GM18517 (cell line): ENCODE measurements at regions not wholly inside any gene's neighbourhood (a gene's known extent, or its start where the extent isn't known, plus 50 kb on each side); places are given as distances from the start of the nearest gene placed in this dataset.
"Not testable (repeated sequence)": the region's sequence is repeated elsewhere in the genome, so short reads cannot be mapped to it uniquely, and the experiment has no call there.

Experiments used
- ATAC-seq: cut with Tn5 transposase; IDR thresholded peaks from one replicate; pipeline ENCODE4 v1.9.1; 2021; ENCODE audit warnings: mild to moderate bottlenecking, moderate library complexity; ENCODE audit not compliant: unreplicated experiment

DNA sequence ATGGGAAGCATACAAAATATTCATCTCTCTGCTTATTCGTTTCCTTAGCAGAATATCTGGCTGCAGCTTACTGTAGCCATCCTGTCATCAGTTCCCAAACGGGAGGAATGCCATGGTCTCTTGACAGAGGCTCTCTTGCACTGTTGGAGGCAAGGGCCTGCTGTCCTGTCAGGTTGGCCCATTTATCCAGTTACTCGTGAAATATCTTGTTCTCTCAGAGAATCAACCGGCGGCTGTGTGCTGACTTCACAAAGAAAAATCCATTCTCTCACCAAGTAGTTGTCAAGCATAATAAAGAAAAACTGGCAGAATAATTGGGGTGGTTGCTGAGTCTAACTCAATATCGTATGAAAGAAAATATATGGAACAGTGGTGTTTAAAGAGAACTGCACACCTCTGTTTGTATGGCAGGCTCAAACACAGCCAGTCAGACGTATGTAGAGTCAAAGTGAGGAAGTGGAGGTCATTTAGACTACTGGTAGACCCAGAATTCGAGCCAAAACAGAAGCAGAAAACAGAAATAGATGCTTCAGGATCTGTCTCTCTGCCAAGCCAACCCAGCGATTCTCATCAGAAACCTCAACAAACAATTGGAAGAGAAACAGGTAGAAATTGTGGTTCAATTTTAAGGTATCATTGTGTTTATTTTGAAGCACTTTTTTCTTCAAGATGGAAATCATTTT, 349.2 kb upstream of the PRKCQ start:
- no peak for ATAC-seq

DNA sequence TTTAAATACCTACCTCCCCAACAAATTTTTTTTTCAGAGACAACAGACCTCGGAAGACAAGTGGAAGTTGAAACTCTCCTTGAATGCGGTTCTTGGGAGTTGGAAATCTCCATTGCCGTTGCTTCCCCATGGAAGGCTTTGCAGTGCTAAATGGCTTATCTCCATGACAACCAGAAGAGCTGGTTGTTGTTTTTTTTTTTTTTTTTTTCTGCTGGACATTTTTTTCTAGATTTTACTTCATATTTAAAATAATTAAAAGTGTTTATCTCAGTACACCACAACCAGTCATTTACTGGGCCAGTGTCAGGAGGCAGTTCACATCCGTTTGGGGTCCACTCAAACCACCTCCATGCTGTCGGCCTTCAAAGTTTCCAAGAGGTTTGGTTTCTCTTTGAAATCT, 348.5 kb upstream of the PRKCQ start:
- no peak for ATAC-seq

DNA sequence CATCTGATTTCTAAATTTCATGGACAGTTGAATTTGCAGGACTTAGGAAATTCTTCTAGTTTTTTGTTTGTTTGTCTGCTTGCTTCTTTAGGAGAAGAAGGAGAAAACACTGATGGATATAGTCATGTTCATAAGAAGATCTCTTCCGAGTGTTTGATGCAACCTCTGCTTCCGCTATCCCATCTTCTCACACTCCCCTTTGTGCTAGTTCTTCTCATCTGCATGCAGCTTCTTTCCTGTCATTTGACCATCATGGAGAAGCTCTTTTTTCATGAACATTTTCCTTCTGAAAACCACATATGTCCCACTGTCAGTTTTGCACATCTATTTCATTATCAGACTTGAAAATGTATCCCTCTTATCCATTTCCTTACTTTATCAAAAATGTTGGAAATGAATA, 346.9 kb upstream of the PRKCQ start:
- no peak for ATAC-seq

DNA sequence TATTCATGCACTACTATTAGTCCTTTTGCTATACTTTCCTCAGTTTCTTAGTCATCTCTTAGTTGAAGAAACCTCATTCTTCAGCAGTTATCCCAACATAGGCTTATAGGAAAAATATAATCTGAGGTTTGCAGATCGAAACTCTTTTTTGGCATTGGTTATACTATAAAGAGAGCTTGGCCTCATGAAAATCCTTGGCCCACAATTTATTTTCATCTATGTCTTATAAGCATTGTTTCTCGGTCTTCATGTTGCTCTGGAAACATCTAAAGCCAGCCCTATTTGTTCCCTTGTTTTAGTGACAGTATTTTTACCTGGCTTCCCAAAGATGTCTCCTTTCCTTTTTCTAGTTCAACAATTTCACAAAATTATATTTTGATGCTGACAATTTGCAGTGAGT, 345.1 kb upstream of the PRKCQ start:
- ATAC-seq: no peak

DNA sequence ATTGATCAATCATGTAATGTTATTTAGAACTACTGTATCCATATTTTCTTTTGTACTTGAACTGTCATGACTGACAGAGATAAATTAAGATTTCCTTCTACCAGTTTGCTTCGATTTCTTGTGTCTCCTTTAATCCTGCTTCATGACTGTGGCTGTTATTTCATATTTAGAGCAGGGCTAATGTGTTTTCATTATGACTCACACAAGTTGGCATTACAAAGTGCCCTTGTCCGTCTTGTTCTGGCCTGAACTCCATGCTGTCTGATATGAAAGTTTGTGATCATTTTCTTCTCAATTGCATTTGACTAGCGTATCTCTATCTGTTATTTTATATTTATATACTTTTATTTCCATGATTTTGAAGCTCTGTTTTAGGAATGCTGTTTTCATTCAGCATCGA, 344.1 kb upstream of the PRKCQ start:
- ATAC-seq: no peak

DNA sequence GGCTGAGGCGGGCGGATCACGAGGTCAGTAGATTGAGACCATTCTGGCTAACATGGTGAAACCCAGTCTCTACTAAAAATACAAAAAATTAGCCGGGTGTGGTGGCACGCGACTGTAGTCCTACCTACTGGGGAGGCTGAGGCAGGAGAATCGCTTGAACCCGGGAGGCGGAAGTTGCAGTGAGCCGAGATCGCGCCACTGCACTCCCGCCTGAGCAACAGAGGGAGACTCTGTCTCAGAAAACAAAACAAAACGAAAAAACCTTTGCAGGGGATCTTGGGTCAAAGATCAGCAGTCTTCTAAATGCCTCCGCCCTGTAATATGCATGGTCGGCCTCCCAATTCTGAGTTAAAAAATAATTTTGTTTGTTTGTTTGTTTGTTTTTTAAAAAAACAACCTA, 340.9 kb upstream of the PRKCQ start:
- ATAC-seq: not testable (repeated sequence)

DNA sequence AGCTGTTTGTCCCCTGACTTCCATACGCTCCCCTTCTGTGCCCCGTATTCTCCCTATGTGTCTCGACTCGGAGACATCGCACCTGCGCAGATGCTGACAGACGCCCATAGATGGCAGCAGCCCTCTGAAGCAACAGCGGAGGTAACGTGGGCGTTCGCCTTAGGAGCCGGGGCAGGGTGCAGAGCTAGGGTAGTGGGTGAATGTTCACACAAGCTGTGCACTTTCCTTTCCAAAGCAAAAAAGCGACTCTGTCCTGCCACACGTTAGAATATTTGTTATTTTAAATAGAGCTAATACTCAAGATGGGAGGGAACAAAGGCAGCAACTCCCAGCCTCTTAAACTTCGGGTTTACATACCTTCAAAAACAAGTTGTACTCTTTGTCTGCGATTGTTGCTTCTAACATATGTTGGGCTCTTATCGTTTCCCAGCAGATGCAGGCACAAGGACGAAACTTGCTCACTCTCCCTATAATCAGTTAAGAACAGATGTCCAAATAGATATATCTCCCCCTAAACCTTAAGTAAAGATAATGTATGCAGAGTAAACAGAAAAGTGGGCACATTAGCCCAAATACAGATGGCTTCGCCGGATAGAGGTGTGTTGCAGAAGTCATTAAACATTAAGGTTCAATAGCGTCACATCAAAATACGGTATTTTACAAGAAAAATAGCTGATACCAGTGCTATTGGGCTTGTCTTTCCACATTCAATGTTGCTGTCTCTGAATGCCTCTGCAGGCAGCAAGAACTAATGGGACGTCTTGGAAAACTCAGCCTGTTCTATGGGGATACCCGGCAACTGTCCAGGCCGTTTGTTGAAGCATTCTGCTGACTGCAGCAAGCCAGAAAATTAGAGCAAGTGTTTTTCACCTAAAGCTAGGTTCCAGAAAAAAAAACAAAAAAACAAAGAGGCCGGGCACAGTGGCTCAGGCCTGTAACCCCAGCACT, 340.3 kb upstream of the PRKCQ start:
- ATAC-seq: peak; percentile 90

DNA sequence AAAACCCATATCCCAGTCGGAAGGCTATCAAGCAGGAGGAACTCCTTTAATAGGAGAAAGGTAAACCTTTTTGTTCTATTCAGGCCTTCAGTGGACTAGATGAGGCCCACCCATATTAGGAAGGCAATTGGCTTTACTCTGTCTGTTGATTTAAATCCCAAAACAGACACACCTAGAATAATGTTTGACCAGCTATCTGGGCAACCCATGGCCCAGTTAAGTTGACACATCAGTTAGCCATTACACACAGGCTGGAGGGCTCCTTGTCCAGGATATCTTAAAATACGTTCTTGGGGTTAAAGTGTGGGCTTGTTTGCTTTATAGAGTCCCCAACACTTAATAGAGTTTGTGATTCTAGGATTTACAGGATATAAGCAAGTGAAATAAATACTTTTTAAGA, 339.0 kb upstream of the PRKCQ start:
- ATAC-seq: no peak

DNA sequence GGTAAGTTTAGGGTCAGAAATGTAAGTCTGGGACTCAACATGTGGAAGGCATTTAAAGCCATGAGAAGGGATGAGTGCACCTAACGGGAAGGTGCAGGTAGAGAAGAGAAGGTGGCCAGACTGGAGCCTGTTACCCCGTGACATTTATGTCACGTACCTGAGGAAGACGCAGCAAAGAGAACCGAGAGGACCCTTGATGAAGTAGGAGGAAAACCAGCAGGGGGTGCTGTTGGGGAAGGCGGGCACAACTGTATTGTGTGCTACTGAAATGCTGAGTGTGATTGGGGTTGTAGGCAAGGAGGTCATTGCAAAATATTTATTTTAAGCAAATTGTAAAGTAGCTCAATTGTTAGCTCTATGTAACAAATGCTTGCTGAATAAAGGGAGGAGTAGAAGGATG, 338.2 kb upstream of the PRKCQ start:
- no peak for ATAC-seq

DNA sequence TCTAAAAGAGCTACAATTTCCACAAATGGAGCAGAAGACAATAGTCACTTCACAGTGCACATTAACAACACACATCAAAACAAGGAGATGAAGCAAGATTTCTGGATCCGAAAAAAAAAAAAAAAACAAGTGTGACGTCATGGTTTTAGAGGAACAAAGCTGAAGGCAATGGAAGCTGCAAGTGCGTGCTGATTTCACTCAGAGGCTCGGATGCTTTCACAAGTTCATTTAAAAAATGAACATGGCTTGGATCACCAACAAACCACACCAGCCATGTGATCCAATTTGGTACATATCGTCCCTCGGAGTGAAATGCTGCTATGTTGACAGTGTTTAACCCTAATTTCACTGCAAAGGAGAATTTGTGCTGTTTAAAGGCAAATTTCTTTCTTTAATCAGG, 337.0 kb upstream of the PRKCQ start:
- no peak for ATAC-seq

DNA sequence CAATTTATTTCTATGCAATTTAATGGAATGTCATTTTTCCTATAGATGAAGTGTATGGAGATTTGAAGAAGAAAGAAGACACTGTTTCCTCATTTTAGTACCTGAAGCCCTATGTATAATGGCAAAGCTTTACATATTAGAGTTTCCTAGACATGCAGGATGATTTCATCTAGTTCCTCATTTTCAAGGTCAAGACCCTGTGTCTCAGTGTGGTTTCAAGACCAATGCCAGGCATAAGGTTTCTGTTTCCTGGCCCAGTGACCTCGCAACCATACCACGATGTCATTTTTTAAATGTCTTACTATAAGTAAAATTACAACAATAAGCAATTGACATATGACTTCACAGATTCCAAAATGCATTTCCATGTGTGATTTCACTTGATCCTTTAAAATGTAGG, 336.5 kb upstream of the PRKCQ start:
- peak; percentile 46 for ATAC-seq

DNA sequence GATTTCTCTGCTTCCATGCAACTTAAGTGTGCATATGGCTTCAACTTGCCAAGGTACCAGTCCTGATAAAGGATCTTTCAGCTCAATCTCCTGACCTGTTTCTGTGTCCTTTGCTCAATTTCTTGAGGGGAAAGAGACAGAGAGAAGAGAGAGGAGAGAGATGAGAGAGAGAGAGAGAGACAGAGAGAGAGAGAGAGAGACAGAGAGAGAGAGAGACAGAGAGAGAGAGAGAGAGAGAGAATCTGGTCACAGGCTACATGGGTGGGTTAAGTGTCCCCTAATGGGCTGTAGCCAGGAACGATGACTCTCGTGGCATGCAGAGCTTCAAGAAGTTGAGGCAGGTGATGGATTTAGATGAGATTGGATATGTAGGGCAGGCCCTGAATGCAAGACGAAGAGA, 335.2 kb upstream of the PRKCQ start:
- ATAC-seq: no peak

DNA sequence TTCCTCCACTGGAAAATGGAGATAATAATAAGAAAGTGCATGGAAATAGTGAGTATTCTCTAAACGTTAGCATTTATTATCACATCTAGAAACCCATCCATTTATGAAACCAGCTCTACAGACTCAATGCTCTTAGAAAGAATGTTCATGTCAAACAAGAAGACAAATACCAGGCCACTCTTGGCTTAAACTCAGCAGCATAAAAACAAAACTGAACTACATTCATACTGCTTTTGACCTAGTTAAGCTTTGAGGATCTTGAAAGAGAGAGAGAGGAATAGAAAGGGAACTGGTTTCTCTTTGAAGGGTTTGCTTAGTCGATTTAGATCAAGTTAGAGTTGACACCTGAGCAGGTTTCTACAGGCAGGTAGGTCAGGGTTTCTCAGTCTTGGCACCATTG, 332.9 kb upstream of the PRKCQ start:
- ATAC-seq: no peak

DNA sequence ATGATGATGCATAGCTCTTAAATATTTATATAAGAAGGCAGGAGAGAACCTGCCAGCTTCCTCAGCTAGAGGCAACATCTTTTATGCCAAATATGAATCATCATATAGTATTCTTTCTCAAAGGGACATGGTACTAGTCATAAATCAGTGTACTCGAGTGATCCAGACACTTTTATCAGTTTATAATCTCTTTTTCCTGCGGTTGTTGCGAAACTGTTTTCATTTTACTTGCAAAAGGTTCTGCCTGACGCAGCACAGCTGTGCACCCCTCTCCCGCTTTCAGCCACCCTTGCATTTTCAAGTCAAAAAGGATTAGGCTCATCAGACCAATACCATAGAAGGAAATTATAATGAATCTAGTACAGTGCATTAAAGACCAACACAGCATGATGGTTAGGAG, 332.3 kb upstream of the PRKCQ start:
- ATAC-seq: no peak

DNA sequence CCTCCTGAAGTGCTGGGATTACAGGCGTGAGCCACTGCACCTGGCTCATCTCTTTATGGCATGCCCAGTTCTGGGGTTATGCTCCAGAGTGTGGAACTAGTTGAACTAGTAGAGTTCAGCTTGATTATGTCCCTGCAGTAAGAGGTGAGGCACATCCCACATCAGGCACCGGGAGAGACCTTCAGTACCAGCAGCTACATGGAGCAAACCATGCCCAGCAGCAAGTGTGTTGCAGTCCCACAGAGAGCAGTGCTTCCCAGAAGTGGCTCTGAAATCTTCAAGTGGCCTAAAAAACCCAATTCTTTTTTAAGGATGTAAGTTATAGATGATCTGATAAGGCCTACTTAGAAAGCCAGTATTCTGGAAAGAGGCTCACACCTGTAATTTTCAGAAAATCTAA, 331.9 kb upstream of the PRKCQ start:
- no peak for ATAC-seq

DNA sequence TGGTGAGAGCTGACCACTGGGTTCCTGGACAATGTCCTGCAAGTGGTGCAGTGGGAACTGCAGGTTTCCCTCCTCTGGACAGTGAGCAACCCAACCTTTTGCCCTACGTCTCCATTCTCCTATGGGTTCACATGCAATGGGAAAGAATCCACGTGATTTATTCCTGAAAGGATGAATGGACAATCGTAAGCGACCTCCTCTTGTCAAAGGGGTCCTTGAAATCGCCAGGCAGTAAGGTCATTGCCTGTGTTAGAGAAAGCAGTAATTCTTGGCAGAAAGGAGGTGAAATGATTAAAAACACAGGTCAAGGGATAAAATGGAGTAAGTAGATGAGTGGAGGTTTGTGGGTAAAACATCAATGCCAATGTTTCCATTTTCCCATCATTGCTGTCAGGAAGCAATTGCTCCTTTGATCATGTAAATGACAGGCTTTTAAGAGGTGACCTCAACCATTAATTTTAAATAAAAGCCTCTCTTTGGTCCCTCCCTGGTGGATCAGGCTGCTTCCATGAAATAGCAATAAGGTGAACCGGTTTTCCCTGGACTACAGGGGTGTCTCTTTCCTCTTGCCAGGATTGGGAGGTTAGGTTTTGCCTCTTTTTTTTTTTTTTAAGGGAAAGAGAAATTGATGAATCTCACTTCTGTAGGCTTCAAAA, 330.0 kb upstream of the PRKCQ start:
- ATAC-seq: no peak

DNA sequence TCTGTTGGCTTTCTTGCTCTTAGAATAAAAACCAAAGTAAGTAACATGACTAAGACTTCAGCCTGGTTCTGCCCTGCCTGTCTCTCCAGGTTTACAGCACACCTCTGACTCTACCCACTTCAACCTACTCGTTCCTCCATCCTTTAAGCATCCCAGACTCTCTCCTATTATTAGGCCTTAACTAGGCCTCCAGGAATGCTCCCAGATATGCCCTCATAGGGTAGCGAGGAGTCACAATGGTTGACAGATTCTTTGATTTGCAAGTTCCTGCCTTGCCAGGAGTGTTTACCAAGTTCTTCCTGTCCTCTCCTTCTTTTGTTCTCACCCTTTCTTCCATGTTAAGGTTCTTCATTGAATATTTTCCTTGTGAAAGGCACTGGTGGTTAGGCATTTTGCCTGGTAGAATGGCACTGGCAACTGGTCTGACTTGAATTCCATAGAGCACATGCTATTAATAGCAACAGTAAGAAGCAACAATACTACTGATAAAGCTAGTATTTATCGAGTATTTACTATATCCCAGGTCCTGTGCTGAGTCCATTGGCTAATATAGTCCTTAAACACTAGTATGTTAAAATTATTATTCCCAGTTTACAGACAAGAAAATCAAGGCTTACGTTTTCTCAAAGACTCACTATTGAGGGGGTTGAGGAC, 327.9 kb upstream of the PRKCQ start:
- no peak for ATAC-seq

DNA sequence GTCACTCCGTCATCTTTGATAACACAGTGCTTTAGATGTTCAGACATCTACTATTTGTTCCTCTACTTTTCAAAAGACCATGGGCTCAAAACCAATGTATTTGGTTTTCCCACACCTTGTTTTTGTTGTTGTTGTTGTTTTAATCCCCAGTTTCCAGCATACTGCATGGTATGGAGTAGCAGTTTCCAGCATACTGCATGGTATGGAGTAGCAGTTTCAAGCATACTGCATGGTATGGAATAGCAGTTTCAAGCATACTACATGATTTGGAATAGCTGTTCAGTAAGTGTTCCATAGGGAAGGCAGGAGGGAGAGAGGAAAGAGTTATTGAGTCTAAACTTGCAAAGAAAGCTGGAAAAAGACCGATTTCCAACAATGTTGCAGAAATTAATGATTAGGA, 314.3 kb upstream of the PRKCQ start:
- ATAC-seq: no peak

DNA sequence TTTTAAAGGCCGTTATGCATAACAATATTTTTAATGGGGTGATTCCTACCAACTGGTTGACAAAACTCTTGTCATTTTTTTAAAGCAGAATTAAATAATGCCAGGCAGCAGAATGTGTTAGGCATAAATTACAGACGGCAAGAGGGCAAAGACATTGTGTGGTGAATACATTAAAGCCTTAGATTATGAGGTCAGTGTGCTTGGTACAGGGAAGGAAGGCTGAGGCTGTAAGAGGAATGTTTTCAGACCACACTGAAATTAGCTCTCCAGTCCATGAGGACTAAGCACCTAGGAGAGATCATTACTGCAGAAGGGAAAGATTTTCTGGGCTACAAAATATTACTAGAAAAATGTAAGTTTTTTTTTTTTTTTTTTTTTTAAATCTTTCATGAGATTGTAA, 312.8 kb upstream of the PRKCQ start:
- ATAC-seq: no peak

DNA sequence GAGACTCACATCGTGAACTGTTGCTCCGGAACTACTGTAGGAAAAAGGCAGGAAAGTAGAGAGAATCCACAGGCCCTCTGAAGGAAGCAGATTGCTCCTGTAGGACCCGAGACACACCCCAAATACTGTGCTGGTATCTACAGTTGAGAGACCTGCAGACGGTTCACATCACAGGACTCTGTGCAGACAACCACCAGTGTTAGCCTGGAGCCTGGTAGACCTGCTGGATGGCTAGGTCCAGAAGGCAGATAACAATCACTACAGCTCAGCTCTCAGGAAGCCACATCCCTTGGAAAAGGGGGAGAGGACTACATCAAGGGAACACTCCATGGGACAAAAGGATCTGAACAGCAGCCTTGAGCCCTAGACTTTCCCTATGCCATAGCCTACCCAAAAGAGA, 311.8 kb upstream of the PRKCQ start:
- ATAC-seq: no peak

DNA sequence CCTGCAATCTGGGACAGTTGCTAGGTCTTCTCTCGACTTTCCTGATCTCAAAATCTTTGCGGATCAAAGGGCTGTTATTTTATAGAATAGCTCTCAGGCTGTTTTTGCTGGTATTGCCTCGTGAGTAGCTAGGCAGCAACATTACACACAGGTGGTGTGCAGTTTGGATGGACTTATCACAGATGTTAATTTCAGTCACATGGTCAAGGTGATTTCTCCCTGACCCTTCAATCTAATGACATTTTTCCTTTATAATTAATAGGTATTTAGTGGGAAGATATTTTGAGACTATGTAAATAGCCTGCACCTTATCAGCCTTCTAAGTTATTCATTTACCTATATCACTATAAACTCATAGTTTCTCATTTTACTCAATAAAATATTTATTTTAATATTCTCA, 309.6 kb upstream of the PRKCQ start:
- no peak for ATAC-seq
